ENCODE measurements at regions not wholly inside any gene's neighbourhood (a gene's known extent, or its start where the extent isn't known, plus 50 kb on each side); places are given as distances from the start of the nearest gene placed in this dataset.
A peak's percentile ranks its signal among the peaks of the same experiment; 100 is the strongest.
"Not testable (repeated sequence)": the region's sequence is repeated elsewhere in the genome, so short reads cannot be mapped to it uniquely, and the experiment has no call there.

DNA sequence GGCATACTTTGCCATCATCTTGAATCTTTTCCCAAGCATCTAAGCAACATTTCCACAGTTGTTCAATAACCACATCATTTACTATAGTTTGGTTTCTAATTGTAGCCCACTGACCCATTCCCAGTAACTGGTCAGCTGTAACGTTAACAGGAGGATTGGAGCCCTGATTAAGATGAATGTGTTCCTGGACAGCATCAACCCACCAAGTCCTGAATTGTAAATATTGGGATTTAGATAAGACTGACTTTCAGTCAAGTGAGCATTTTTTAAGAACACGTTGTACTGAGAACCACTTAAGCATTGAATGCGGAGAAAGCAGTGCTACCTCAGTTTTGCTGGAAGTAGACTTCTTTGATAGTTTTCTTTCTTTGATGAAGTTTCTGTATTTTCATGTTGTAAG is 53.3 kb upstream of the ARL4D start:
- peaks cover 17% of the 10 kb centered on the region for H3K27me3 Mint-ChIP-seq (ENCODE audit: low read depth)
- H3K4me3 Mint-ChIP-seq; H3K27ac Mint-ChIP-seq; DNase-seq (ENCODE audit: low spot score); ATAC-seq; CTCF ChIA-PET: not testable (repeated sequence)
- peaks cover 40% of the 10 kb centered on the region for H3K9me3 Mint-ChIP-seq
- peaks cover 35% of the 10 kb centered on the region for H3K4me1 Mint-ChIP-seq
- POLR2A ChIA-PET = interaction anchor here (2.2 kb wide), 1 partner anchor 22 kb away, joined by 7 read pairs; no protein-coding TSS in a partner anchor
- H3K36me3 Mint-ChIP-seq = peaks cover 47% of the 10 kb centered on the region

DNA sequence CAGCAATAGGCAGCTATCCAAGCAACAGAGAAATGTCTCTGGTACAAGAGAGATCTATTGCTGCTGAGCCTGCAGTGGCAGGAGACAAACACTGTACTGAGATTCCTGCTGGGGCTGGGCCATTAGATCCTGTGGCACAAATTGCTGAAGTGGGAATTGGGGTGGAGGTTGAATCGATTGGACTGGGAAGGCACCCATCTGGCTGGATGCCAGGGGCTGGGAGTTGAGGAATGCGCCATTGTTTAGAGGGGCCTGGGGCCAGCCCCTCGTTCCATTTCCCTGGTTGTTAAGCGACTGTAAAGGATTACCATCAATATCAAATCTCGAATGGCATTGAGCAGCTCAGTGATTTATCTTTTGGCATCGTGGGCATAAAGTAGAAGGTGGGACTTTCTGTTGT is 54.1 kb upstream of the ARL4D start:
- Mint-ChIP-seq H3K4me3 (no peak overlapping the region), H3K27me3 (ENCODE audit: low read depth) (peaks cover 17% of the 10 kb centered on the region), H3K9me3 (peaks cover 35% of the 10 kb centered on the region), H3K27ac (peak overlapping the region; percentile 66), H3K36me3 (peaks cover 41% of the 10 kb centered on the region), H3K4me1 (peaks cover 35% of the 10 kb centered on the region)
- TF ChIP-seq, protein P1, sequence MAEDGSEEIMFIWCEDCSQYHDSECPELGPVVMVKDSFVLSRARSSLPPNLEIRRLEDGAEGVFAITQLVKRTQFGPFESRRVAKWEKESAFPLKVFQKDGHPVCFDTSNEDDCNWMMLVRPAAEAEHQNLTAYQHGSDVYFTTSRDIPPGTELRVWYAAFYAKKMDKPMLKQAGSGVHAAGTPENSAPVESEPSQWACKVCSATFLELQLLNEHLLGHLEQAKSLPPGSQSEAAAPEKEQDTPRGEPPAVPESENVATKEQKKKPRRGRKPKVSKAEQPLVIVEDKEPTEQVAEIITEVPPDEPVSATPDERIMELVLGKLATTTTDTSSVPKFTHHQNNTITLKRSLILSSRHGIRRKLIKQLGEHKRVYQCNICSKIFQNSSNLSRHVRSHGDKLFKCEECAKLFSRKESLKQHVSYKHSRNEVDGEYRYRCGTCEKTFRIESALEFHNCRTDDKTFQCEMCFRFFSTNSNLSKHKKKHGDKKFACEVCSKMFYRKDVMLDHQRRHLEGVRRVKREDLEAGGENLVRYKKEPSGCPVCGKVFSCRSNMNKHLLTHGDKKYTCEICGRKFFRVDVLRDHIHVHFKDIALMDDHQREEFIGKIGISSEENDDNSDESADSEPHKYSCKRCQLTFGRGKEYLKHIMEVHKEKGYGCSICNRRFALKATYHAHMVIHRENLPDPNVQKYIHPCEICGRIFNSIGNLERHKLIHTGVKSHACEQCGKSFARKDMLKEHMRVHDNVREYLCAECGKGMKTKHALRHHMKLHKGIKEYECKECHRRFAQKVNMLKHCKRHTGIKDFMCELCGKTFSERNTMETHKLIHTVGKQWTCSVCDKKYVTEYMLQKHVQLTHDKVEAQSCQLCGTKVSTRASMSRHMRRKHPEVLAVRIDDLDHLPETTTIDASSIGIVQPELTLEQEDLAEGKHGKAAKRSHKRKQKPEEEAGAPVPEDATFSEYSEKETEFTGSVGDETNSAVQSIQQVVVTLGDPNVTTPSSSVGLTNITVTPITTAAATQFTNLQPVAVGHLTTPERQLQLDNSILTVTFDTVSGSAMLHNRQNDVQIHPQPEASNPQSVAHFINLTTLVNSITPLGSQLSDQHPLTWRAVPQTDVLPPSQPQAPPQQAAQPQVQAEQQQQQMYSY (CRISPR knock-in tag; IDR thresholded peaks at IDR 0.05) = no peak
- no peak for TF ChIP-seq TEAD4 (CRISPR knock-in tag; IDR thresholded peaks at IDR 0.05)
- TF ChIP-seq RELA (CRISPR knock-in tag; IDR thresholded peaks at IDR 0.05; ENCODE audit: borderline replicate concordance) = no peak
- TF ChIP-seq ATF1 (CRISPR knock-in tag; IDR thresholded peaks at IDR 0.05) = no peak
- TF ChIP-seq, protein P2, sequence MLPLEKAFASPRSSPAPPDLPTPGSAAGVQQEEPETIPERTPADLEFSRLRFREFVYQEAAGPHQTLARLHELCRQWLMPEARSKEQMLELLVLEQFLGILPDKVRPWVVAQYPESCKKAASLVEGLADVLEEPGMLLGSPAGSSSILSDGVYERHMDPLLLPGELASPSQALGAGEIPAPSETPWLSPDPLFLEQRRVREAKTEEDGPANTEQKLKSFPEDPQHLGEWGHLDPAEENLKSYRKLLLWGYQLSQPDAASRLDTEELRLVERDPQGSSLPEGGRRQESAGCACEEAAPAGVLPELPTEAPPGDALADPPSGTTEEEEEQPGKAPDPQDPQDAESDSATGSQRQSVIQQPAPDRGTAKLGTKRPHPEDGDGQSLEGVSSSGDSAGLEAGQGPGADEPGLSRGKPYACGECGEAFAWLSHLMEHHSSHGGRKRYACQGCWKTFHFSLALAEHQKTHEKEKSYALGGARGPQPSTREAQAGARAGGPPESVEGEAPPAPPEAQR (CRISPR knock-in tag; IDR thresholded peaks at IDR 0.05) = no peak
- TF ChIP-seq GTF2I (CRISPR knock-in tag; conservative IDR thresholded peaks at IDR 0.05) = no peak
- ChIA-PET POLR2A (interaction anchor here (2.2 kb wide), 1 partner anchor 22 kb away, joined by 7 read pairs; no protein-coding TSS in a partner anchor), CTCF (interaction anchor here (0.8 to 1.7 kb wide), 2 partner anchors 10 to 139 kb away, joined by 3 to 5 read pairs; partner anchors contain the start of gene DHX8)
- DNase-seq (ENCODE audit: low spot score) (no peak), ATAC-seq (no peak)

DNA sequence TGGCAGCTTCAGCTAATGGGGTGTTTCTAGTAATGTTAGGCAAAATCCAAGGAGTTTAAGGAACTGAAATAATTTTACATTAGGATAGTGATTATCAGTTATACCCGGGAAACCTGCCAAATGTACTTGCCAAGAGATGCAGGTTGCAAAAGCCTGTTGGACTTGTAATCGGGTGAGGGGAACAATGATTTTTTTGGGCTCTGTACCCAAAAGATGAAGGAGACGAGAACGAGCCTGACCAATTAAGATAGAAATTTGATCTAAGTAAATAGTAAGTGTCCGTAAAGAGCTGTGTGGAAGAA is 56.3 kb upstream of the ARL4D start:
- ChIA-PET POLR2A (no interaction called here), CTCF (interaction anchor here (1.6 kb wide), 1 partner anchor 141 kb away, joined by 7 read pairs; the partner anchor contains the start of gene DHX8)
- no peak overlapping the region for H3K4me3 Mint-ChIP-seq
- DNase-seq (ENCODE audit: low spot score) = no peak
- peaks cover 20% of the 10 kb centered on the region for H3K36me3 Mint-ChIP-seq
- ATAC-seq = no peak
- peaks cover 42% of the 10 kb centered on the region for H3K4me1 Mint-ChIP-seq
- H3K9me3 Mint-ChIP-seq = peaks cover 14% of the 10 kb centered on the region
- H3K27ac Mint-ChIP-seq = peak overlapping the region; percentile 59; the same call in 1 of the 2 replicates
- H3K27me3 Mint-ChIP-seq (ENCODE audit: low read depth) = peaks cover 7% of the 10 kb centered on the region
- TF ChIP-seq NR2C2 (CRISPR knock-in tag; IDR thresholded peaks at IDR 0.05) = no peak
- TF ChIP-seq, protein P3, sequence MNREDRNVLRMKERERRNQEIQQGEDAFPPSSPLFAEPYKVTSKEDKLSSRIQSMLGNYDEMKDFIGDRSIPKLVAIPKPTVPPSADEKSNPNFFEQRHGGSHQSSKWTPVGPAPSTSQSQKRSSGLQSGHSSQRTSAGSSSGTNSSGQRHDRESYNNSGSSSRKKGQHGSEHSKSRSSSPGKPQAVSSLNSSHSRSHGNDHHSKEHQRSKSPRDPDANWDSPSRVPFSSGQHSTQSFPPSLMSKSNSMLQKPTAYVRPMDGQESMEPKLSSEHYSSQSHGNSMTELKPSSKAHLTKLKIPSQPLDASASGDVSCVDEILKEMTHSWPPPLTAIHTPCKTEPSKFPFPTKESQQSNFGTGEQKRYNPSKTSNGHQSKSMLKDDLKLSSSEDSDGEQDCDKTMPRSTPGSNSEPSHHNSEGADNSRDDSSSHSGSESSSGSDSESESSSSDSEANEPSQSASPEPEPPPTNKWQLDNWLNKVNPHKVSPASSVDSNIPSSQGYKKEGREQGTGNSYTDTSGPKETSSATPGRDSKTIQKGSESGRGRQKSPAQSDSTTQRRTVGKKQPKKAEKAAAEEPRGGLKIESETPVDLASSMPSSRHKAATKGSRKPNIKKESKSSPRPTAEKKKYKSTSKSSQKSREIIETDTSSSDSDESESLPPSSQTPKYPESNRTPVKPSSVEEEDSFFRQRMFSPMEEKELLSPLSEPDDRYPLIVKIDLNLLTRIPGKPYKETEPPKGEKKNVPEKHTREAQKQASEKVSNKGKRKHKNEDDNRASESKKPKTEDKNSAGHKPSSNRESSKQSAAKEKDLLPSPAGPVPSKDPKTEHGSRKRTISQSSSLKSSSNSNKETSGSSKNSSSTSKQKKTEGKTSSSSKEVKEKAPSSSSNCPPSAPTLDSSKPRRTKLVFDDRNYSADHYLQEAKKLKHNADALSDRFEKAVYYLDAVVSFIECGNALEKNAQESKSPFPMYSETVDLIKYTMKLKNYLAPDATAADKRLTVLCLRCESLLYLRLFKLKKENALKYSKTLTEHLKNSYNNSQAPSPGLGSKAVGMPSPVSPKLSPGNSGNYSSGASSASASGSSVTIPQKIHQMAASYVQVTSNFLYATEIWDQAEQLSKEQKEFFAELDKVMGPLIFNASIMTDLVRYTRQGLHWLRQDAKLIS (CRISPR knock-in tag; IDR thresholded peaks at IDR 0.05; ENCODE audit: borderline replicate concordance) = no peak
- TF ChIP-seq, protein P4, sequence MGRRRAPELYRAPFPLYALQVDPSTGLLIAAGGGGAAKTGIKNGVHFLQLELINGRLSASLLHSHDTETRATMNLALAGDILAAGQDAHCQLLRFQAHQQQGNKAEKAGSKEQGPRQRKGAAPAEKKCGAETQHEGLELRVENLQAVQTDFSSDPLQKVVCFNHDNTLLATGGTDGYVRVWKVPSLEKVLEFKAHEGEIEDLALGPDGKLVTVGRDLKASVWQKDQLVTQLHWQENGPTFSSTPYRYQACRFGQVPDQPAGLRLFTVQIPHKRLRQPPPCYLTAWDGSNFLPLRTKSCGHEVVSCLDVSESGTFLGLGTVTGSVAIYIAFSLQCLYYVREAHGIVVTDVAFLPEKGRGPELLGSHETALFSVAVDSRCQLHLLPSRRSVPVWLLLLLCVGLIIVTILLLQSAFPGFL (CRISPR knock-in tag; IDR thresholded peaks at IDR 0.05; ENCODE audit: borderline replicate concordance) = no peak
- TF ChIP-seq, protein P5, sequence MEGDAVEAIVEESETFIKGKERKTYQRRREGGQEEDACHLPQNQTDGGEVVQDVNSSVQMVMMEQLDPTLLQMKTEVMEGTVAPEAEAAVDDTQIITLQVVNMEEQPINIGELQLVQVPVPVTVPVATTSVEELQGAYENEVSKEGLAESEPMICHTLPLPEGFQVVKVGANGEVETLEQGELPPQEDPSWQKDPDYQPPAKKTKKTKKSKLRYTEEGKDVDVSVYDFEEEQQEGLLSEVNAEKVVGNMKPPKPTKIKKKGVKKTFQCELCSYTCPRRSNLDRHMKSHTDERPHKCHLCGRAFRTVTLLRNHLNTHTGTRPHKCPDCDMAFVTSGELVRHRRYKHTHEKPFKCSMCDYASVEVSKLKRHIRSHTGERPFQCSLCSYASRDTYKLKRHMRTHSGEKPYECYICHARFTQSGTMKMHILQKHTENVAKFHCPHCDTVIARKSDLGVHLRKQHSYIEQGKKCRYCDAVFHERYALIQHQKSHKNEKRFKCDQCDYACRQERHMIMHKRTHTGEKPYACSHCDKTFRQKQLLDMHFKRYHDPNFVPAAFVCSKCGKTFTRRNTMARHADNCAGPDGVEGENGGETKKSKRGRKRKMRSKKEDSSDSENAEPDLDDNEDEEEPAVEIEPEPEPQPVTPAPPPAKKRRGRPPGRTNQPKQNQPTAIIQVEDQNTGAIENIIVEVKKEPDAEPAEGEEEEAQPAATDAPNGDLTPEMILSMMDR (IDR thresholded peaks at IDR 0.05) = no peak
- TF ChIP-seq, protein P6, sequence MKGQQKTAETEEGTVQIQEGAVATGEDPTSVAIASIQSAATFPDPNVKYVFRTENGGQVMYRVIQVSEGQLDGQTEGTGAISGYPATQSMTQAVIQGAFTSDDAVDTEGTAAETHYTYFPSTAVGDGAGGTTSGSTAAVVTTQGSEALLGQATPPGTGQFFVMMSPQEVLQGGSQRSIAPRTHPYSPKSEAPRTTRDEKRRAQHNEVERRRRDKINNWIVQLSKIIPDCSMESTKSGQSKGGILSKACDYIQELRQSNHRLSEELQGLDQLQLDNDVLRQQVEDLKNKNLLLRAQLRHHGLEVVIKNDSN (CRISPR knock-in tag; IDR thresholded peaks at IDR 0.05) = no peak
- TF ChIP-seq, protein P7, sequence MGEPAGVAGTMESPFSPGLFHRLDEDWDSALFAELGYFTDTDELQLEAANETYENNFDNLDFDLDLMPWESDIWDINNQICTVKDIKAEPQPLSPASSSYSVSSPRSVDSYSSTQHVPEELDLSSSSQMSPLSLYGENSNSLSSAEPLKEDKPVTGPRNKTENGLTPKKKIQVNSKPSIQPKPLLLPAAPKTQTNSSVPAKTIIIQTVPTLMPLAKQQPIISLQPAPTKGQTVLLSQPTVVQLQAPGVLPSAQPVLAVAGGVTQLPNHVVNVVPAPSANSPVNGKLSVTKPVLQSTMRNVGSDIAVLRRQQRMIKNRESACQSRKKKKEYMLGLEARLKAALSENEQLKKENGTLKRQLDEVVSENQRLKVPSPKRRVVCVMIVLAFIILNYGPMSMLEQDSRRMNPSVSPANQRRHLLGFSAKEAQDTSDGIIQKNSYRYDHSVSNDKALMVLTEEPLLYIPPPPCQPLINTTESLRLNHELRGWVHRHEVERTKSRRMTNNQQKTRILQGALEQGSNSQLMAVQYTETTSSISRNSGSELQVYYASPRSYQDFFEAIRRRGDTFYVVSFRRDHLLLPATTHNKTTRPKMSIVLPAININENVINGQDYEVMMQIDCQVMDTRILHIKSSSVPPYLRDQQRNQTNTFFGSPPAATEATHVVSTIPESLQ (CRISPR knock-in tag; IDR thresholded peaks at IDR 0.05) = no peak
- TF ChIP-seq, protein P2 (CRISPR knock-in tag; IDR thresholded peaks at IDR 0.05) = no peak
